GM10248 (cell line): ENCODE measurements at regions not wholly inside any gene's neighbourhood (a gene's known extent, or its start where the extent isn't known, plus 50 kb on each side); places are given as distances from the start of the nearest gene placed in this dataset.

Source experiments
- CTCF ChIA-PET: fragments of 300-600 bp; sonication (Branson Sonifier 250); formaldehyde crosslinking; extraction: SDS; loops from one replicate; lab custom pipeline; 2021; ENCODE audit warnings: antibody characterized with exemption; lab: Yijun Ruan, JAX
- POLR2A ChIA-PET: fragments of 350-650 bp; sonication (Branson Sonifier 250); formaldehyde crosslinking; extraction: SDS; loops from one replicate; lab custom pipeline; 2020; ENCODE audit warnings: antibody characterized with exemption; lab: Yijun Ruan, JAX
- DNase-seq: peaks from one replicate; pipeline ENCODE4 v3.0.0; 2012; ENCODE audit errors: extremely low spot score
- TF ChIP-seq, protein P1 (sequence below): IDR thresholded peaks from 2 replicates; pipeline ENCODE4 v1.5.1; 2012; ENCODE audit warnings: mild to moderate bottlenecking, low read depth; ENCODE audit errors: extremely low read depth, missing control alignments, control extremely low read depth

DNA sequence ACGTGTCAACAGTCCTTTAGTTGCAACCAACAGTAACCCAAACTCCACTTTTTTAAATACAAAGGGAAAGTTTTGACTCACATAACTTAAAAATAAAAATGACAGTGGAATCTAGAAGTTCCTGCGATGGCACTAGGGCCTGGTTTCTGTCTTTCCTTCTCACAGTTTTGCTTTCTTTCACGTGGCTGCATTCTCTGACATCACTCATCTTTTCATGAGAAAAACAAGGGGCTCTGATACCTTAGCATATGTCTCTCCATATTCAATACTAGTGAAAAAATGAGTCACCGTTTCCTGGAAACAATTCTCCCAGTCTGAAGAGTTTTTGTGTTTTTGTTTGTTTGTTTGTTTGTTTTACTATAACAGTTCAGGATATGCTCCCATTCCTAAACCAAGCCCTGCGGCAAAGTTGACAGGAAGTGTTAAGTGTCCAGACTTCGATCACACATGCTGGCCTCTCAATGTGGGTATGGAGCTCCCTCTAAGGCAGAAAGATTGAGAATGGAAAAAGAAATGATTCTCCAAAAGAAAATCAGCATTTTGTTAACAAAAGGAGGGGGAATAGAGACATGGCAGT, 483.3 kb downstream of the TTLL7 start:
- ChIA-PET POLR2A (no interaction called here), CTCF (interaction anchor here (1.3 kb wide), 1 partner anchor 11 kb away, joined by 3 read pairs; no protein-coding TSS in a partner anchor)

DNA sequence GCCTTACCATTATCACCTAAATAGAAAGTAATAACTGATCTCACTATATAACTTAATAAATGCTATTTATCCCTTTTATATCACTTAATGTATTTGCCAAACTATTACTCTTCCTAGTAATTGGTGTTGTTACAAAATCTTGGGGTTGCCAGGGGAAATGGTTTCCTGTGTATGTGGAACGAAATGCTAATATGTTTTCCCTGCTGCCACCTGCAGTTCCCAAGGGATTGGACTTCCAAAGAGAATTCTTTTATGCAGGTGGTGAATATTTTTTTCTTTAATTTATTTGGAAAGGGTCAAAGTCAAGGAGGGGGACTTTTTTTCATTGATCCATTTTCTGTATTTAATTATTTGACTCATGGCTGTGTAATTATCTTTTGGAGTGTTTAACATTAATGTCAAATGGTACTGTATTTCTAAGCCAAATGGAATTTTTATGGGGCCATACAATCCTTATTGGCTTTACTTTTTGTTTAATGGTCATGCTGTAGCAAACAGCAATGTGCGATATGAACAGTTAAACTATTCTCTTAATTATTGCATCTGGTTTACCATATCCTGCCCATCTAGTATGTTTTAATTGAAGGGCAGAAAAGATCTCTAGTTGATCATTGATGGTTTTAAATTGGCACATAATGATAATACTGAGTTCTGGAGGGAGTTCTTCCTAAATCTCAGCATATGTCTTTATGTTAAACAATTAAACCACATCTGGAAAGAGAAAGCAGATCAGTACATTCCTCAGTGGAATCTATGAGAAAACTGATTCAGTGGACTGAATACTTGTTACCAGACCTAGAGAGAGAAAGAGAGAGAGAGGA, 486.3 kb downstream of the TTLL7 start:
- TF ChIP-seq, protein P1, sequence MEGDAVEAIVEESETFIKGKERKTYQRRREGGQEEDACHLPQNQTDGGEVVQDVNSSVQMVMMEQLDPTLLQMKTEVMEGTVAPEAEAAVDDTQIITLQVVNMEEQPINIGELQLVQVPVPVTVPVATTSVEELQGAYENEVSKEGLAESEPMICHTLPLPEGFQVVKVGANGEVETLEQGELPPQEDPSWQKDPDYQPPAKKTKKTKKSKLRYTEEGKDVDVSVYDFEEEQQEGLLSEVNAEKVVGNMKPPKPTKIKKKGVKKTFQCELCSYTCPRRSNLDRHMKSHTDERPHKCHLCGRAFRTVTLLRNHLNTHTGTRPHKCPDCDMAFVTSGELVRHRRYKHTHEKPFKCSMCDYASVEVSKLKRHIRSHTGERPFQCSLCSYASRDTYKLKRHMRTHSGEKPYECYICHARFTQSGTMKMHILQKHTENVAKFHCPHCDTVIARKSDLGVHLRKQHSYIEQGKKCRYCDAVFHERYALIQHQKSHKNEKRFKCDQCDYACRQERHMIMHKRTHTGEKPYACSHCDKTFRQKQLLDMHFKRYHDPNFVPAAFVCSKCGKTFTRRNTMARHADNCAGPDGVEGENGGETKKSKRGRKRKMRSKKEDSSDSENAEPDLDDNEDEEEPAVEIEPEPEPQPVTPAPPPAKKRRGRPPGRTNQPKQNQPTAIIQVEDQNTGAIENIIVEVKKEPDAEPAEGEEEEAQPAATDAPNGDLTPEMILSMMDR: no peak
- CTCF ChIA-PET: interaction anchor here (1.2 to 2.7 kb wide), 2 partner anchors 11 to 15 kb away, joined by 3 to 10 read pairs; no protein-coding TSS in a partner anchor
- POLR2A ChIA-PET: no interaction called here
- DNase-seq: no peak

More for the DNA sequence above, 483.3 kb downstream of the TTLL7 start:
- TF ChIP-seq, protein P1: no peak
- no peak for DNase-seq

DNA sequence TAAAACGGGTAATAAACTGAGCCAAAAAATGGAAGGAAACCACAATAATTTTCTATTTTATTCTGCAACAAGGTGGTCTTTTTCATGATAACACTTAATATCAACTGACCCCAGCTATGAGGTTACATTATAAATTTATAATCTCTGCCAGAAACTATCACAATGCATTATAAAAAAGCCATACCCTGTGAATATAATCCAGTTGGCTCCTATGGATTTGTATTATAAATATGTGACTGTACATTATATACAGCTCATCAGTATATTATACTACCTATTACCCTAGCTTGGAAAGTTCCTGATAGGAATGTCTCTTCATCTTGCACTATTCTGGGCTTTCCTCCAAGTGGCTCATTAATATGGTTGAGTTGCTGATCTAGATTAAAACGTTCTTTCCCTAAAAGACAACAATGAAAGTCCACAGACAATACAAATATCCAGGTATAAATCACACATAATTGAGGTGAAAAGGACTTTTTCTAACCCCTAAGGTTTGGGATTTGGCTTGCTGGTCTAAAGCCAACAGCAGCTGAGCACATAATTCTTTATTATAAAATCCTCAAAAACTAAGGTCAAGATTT, 487.7 kb downstream of the TTLL7 start:
- ChIA-PET POLR2A (no interaction called here), CTCF (interaction anchor here (1.0 to 2.7 kb wide), 5 partner anchors 8 to 14 kb away, joined by 3 to 10 read pairs (median 3); no protein-coding TSS in a partner anchor)

DNA sequence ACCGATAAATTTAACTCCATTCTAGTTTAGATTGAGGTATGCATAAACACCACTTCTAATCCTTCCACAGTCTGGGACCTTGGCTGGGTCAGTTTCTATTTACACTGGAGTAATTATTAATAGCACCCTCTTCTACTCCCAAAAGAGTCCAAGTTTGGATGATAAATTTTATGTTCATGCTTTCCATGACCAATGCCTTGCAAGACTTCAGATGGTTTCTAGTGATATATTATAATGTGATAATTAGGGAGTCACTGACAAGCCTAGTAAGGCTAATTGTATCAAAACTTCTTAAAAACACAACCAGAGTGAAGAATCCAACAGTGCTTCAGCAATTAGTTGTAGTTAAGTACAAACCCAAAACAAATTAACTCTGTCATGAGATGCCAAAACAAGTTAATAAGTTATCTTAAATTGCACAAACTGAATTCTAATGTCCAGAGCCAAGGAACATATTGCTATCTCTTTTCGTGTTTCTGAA, 489.6 kb downstream of the TTLL7 start:
- ChIA-PET POLR2A (no interaction called here), CTCF (interaction anchor here (1.7 to 2.7 kb wide), 3 partner anchors 11 to 14 kb away, joined by 7 to 10 read pairs (median 7); no protein-coding TSS in a partner anchor)
- TF ChIP-seq, protein P1: no peak
- no peak for DNase-seq

More for the DNA sequence above, 487.7 kb downstream of the TTLL7 start:
- no peak for DNase-seq
- TF ChIP-seq, protein P1: no peak

DNA sequence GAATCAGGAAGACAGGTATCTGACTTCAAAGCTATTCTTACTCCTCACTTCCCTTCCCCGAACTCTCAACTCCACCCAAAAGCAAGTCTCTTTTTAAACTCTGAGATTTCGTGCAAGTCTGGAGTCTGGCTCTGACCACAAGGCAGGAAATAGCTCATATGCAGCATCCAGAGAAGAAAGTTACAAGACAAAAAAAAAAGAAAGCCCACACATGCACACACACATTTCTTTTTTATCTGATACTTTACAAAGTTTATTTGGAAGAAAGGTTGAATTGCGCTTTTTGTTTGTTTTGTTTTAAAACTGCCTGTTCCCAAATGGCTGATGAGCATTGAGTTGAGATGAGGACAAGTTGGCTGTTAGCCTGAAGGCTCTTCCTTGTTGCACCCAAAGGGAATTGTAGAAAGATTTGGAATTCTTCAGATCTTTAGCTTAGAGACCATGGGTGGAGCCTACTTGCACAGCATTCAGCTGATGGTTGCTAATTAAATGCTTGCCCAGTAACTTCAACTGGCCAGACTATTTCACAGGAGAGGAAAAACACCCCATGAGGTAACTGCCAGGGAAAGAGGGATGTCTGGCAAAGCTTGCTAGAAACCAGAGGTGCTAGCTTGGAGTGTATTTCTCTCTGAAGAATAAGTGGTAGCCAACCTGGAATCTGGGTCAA, 490.3 kb downstream of the TTLL7 start:
- DNase-seq: peak; percentile 34
- CTCF ChIA-PET: interaction anchor here (1.2 to 2.4 kb wide), 2 partner anchors 9 to 12 kb away, joined by 3 to 7 read pairs; no protein-coding TSS in a partner anchor
- POLR2A ChIA-PET: no interaction called here
- TF ChIP-seq, protein P1: no peak
